Activated CD8-positive, alpha-beta memory T cell treated with anti-CD3 and anti-CD28 coated beads, Interleukin-2, amount 50 U/mL, for 1 hour (primary cell): ENCODE measurements at regions not wholly inside any gene's neighbourhood (a gene's known extent, or its start where the extent isn't known, plus 50 kb on each side); places are given as distances from the start of the nearest gene placed in this dataset.
"Not testable (repeated sequence)": the region's sequence is repeated elsewhere in the genome, so short reads cannot be mapped to it uniquely, and the experiment has no call there.

ENCODE experiments used
- DNase-seq: peaks from one replicate; pipeline ENCODE4 v3.0.0-alpha.2; 2020; ENCODE audit errors: extremely low read depth

DNA sequence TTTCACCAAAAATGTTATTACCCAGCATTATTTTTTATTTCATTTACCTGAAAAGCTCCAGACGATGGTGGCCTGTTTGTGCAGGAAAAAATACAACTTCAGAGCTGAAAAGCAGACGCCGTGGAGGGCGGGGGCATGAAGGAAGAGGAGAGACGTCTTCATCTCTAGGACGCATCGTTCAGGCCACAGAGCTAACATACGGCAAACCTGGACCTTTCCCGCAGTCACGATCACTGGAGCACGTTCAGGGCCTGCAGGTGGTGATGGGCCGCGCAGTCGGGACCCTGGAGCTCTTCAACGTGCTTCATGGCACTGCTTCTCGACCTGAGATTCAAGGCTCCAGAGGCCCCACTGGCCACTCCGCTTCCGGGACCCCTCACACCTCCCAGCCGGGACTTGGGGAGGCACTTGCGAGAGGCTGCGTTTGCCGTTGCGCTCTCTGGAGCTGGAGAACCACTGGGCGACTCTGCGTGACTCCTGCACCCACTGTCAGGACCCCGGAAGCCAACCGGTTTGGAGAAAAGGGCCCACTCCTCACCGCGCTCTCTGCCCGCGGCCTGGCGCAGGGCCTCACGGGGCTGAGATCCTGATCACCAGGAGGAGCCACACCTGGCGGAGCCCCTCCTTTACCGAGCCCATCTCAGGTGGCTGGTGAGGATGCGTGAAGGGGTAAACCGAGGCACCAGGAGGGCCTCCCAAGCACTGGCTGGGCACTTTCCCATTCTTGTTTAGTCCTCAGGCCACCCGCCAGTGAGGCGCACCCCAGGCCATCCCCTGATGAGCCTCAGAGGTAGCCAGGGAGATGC lies 164.4 kb upstream of the AFDN start:
- DNase-seq: no peak

DNA sequence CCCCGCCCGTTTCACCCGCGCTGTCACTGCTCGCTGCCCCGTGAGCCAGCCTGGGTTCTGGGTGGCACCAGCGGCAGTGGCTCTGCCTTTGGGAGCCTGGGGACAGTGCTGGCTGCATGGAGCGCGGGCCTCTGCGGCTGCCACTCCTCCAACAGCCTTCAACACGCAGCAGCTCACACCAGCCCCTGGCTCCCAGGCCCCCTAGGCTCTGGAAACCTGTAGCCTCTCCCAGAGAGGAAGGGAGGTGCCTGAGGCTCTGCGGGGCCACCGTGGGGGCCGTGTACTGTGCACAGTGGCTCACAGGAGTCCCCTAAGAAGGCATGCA lies 163.9 kb upstream of the AFDN start:
- no peak for DNase-seq

DNA sequence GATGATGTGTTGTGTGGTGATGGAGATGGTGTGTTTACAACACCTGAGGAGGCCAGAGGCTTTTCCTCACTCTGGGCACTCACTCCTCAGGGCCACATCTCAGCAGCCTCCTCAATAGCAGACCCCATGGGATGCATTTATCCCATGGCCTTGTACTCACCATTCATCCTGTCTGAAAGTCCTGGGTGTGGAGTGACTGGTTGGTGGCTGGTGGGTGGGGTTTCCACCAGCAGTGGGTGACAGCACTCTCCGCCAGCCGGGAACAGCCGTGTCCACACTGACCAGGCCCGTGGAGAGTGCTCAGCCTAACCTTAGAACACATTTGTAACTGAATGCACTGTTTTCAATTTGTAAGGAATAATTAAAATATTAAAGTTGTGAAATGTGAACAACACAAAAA lies 163.4 kb upstream of the AFDN start:
- no peak for DNase-seq

DNA sequence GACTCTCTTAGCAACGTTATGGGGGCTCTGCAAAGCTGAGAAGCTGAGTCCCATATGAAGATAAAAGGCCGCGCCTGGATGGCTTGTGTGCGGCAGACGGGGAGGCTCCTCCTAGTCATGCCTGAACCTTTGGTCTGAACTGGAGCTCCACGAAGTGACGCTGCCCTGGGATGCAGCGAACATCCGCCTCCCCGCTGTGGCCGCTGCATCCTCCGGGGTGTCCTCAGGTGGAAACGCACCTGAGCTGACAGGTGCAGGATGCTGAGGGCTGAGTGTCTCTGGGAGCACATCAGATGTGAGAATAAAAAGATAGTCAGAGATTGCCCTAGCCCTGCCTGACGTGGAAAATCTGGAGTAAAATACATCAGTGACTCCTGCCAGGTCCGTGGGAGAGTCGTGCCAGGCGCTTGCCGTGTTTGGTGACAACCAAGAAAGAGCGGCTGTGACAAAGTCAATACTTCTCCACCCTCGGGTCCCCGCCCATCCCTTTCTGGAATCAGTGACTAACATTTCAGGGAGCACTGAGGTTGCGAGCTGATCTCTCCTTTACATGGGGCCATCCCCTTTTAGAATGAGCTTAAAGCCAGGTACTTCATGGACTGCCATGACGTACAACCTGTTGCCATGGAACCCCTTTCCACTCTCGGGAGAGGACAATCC lies 162.8 kb upstream of the AFDN start:
- no peak for DNase-seq

DNA sequence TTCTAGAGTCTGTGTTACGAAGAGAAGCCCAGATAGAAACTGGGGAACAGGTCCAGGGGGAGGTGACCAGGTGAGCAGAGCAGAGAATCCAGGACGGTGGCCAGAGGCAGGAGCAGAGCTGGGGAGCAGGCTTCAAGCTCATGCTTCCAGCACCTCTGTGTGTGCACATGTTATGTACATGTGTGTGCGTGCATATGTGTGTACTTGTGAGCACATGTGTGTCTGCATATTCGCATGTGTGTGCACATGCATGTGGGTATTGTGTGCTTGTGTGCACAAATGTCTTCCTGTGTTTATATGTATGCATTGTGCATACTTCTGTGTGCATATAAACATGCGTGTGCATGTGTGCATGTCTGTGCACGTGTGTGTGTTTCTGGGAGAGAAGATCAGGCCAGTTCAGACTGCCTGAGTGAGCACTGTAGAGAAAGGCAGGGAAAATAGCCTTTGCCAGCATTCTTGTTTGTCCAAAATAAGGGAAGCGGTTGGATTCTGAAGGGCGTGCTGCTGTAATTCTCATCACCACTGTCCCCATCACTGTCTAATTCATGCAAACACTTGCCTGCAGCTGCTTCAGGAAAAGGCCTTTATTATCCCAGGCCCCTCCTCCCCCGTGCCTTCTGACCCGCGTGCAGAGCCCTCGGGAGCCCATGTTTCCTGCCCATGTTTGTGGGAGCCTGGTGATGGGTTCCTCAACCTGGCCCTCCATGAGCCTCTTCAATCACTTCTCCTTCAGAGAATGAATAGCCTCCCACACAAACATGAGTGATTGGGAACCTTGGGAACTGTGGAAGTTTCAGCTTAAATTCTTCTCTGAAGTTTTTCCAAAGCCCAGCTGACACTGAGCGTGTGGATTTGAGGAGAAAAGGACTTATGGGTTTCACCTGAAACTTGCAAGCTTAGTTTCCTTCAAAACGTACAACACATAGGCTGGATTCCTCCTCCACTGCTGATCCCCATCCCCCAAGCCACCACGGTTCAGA lies 161.7 kb upstream of the AFDN start:
- DNase-seq: no peak

DNA sequence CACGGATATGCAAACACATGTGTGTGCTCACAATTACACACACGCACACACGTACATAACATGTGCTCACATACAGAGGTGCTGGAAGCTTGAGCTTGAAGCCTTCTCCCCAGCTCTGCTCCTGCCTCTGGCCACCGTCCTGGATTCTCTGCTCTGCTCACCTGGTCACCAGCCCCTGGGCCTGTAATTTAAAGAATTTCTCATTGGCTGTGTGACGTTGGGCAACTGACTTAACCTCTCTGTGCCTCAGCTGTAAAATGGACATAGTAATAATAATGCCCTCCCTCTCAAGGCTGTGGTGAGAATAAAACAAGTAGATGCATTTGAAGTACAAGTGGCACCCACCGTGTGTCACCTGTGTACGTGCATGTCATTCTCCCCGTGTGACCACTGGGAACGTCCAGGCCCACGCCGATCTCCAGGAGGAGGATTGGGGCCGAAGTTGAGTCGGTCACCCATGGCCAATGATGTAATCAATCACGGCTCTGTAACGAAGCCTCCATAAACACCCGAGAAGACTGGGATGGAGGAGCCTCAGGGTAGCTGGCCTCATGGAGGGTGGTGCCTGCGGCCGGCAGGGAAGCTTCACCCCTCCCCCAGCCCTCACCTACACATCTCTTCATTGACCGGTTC lies 160.9 kb upstream of the AFDN start:
- DNase-seq: no peak

DNA sequence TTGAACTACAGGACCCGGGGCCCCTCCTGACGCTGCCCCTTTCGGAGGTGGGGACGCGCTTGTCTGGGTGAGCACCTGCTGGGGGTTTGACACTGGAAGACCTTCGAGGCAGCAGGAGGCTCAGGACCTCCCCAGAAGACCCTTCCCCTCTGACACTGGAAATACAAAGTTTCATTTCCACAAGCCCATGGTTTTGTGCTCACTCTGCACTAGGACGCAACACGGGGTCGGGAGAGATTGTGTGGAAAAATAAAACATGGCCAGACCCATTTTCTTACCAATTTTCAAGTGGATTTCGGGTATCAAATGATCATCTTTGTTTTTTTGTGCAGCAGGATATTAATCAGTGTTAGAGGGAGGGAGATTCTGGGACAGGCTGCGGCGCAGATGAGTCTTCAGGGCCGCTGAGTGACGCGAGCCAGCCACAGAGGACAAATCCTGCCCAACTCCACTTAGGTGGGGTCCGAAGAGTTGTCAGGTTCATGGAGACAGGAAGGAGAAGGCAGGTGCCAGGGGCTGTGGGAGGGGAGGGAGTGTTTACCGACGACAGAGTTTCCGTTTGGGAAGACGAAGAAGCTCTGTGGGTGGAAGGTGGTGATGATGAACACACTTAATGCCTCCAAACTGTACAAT lies 160.0 kb upstream of the AFDN start:
- no peak for DNase-seq

DNA sequence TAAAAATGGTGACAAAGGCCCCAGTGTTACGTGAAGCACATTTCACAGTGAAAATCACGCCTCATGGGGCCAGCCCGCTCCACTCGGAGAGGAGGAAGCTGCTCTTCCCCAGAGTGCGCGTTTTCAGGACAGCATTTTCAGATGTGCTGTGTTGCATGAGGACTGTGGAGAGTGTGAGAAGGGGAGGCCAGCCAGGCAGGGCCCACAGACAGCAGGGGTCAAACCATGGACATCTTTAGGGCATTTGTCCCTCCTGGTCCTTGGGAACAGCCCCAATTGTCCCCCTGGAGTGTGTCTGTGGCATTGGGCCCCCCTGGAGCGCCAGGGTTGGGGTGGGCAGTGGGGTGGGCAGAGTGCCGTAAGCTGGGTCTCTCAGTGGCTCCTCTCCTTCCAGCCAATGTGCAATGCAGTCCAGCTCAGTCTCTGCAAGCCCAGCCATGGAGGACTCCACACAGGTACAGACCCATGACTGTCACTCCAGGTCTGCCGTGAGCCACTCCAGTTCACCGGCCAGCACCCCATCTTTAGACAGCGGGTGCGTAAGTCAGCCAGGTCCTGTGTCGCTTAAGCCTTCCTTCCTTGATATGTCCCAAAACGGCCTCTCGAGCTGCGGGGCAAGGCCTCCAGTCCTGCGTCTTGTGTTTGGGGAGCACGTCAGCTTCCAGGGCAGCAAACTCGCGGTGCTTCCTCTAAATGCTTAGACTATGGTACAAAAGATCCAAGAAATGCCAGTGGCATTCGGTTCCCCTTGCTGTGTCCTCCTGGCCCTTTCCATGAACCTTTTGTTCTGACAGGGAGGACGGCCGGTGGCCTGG lies 159.3 kb upstream of the AFDN start:
- DNase-seq: no peak

DNA sequence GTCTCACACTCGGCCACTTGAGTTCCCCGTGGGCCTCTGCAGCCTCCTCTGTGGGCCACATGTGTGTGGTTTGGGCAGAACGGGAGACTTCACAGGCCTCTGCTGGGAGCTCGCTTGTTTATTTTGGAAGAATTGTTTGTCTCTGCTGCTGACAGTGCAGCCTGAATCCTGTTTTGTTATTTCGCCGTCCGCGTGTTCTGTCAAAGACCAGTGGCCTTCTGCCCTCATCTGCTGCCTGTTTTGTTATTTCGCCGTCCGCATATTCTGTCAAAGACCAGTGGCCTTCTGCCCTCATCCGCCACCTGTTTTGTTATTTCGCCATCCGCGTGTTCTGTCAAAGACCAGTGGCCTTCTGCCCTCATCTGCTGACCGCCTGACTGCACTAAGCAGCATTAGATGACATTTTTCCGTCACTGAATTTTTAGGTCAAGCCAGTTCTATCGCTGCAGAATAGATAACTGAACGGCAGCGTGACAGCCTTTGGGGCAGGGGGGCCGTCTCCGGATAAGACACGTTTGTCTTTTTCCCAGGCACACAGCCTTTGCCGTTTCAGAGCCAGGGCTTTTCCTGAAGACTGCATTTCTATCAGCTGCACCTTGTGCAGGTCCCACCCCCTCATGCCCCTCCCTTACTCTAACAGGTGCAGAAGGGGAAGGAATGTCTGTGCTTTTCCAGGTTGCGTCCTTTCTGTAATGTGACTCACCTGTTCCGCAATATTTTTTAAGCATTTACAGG lies 158.5 kb upstream of the AFDN start:
- no peak for DNase-seq

DNA sequence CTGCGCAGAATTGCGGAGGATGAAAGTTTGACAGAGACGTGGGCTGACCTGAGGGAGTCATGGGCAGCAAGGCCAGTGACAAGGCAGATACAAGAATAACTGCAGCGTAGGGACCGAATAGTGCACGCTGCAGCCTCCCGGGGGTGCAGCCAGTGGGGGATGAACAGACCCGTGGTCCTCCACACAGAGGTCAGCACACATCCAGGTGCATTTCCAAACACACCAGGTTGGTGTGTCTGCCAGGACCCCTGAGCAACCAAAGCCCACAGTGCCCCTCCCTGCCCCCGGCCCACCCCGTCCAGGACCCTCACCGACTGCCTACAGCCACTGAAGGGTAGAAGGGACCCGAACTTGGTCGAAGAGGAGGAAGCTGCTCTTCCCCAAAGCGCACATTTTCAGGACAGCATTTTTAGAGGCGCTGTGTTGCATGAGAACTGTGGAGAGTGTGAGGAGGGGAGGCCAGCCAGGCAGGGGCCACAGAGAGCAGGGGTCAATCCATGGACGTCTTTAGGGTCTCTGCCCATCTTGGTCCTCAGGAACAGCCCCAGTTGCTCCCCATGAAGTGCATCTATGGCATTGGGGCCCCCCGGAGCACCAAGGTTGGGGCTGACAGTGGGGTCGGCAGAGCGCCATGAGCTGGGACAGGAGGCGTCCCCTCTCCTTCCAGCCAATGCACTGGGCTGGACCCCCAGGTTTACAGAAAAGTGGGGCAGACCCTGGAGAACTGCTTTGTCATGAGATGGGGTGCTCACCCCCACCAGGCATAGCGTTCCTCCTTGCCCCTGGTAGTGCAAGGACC lies 157.8 kb upstream of the AFDN start:
- no peak for DNase-seq

DNA sequence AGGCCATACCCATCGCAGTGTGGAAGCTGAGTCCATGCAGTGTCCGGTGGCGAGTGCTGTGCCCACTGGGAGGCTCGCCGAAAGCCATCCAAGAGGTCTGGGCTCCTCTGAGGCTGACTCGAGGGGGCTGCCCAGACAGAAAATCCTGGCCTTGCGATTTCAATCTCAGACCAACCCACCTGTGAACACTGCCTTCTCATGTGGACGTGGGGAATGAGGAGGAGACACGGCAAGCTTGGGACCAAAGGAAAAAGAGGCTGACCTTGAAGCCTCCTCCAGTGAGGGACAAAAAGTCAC lies 157.2 kb upstream of the AFDN start:
- DNase-seq: no peak

DNA sequence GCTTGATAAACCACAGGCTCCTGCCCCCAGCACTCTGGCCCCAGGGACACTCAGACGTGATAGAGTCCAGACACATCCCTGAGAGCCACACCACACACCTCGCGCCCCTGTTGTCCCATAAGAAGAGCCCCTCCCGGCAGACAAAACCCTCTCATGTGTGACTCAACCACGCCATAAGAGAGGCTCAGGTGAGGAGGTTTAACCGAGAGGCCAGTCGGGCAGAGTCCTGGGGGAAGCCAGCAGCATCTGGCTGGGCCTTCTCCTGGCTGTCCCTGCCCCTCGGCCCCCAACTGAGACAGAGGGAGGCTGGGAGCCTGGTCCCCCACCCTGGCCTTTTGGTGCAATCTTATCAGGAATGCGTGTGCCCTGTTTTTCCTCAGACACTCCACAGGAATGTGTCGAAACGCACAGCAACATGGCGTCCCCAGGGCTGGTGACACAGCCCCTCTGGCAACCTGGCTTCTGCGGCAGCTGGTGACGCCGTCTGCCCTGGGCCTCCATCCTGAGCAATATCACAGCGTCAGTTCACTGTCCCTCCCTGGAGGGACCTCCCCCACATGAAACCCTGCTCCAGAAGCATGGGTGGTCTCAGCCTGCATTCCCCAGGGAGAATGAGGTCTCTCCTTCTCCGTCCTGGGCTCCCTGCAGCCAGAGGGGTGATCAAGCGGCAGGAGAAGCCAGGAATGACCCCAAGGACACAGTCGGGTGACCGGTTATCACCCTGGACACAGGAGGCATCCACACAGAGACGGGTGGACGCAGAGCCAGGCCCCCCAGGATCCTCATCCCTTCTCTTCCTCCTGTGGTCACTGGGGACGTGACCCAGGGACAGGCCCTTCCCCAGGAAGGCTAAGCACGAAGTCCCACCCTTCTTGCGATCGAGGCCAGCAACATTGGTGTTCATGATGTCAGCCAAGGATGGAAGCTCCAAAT lies 156.6 kb upstream of the AFDN start:
- DNase-seq: no peak

DNA sequence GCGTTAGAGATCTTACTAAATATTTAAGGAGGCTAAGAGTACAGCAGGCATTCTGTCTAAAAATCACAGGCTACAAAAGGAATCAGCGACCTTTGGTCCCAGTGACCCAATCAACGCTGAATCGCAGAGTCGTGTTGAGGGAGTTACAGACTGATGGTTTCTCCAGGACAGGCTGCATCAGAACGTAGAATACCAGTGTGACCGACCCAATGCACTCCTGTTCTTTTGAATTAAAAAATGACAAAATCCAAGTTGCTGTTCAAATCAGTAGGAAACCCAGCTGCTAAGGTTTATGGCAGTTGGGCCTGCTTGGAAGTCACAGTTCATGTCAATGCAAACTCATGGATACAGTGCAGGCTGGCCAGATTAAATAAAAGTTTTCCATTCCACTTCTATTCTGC lies 155.8 kb upstream of the AFDN start:
- DNase-seq: no peak

DNA sequence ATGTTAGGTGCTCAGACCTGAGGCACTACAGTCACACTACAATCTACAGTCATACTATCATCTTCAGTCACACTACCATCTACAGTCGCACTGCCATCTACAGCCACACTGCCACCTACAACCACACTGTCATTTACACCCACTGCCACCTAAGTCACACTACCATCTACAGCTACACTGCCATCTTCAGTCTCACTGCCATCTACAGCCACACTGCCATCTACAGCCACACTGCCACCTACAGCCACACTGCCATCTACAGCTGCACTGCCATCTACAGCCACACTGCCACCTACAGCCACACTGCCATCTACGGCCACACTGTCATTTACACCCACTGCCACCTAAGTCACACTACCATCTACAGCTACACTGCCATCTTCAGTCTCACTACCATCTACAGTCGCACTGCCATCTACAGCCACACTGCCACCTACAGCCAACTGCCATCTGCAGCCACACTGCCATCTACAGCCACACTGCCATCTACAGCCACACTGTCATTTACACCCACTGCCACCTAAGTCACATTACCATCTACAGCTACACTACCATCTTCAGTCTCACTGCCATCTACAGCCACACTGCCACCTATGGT lies 155.2 kb upstream of the AFDN start:
- not testable (repeated sequence) for DNase-seq

DNA sequence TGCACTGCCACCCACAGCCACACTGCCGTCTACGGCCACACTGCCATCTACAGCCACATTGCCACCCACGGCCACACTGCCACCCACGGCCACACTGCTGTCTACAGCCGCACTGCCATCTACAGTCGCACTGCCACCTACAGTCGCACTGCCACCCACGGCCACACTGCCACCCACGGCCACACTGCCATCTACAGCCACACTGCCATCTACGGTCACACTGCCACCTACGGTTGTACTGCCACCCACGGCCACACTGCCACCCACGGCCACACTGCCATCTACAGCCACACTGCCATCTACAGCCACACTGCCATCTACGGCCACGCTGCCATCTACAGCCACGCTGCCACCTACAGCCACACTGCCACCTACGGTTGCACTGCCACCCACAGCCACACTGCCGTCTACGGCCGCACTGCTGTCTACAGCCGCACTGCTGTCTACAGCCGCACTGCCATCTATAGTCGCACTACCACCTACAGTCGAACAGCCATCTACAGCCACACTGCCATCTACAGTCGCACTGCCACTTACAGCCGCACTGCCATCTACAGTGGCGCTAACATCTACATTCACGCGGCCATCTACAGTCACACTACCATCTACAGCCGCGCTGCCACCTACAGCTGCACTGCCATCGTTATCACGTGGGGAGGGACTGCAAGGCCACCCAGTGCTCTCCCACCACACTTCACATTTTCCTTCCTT lies 154.6 kb upstream of the AFDN start:
- no peak for DNase-seq

DNA sequence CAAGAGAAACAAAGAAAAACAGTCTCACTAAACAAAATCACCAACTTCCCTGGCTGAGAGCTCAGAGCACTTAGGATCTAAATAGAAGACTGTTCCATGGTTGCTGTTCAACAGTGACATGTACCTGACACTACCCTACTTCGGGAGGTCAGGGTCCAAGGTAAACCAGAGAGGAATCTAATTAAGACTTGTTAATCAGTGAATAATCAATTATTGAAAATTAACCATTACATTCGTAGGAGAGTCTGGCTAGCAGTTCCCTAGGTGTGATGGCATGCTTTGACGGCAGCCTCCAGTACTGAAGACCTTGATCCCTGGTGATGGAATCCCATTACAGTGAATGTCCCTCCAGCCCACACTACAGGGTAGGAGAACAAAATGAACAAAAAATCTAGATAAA lies 154.0 kb upstream of the AFDN start:
- no peak for DNase-seq

DNA sequence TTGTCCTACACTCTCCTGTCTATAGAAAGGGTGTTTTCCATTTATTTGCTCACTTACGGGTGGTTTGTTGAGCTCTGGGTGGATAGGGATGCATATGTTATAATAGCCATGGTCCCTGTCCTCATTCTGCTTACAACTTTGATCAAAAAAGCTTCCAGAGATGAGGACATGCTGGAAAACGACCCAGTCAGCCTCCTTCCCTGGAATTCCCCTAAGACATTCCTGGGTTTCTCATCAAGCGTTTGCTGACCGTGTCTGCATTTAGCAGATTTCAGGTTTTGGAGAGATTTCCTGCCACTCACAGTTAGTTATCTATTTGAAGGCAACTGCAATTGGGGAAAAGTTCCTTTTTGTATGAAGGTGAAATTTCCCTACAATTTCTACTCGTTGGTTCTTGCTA lies 152.8 kb upstream of the AFDN start:
- no peak for DNase-seq
